GM12875 (cell line): ENCODE measurements at regions not wholly inside any gene's neighbourhood (a gene's known extent, or its start where the extent isn't known, plus 50 kb on each side); places are given as distances from the start of the nearest gene placed in this dataset.
"Not testable (repeated sequence)": the region's sequence is repeated elsewhere in the genome, so short reads cannot be mapped to it uniquely, and the experiment has no call there.

ENCODE experiments used
- H3K4me3 ChIP-seq: one replicate; pipeline ENCODE4 v1.5.1; 2011; ENCODE audit warnings: low read depth, low read length, control low read depth

- not testable (repeated sequence) for H3K4me3 ChIP-seq
Observed at GRCh38 chr2:111435553-111436310, 315.0 kb downstream of the BCL2L11 start.

GRCh38 chr2:111436411-111436810, 315.7 kb downstream of the BCL2L11 start:
- H3K4me3 ChIP-seq, result not testable (repeated sequence)

GRCh38 chr2:111437288-111437990, 316.7 kb downstream of the BCL2L11 start:
- H3K4me3 ChIP-seq, result not testable (repeated sequence)

DNA sequence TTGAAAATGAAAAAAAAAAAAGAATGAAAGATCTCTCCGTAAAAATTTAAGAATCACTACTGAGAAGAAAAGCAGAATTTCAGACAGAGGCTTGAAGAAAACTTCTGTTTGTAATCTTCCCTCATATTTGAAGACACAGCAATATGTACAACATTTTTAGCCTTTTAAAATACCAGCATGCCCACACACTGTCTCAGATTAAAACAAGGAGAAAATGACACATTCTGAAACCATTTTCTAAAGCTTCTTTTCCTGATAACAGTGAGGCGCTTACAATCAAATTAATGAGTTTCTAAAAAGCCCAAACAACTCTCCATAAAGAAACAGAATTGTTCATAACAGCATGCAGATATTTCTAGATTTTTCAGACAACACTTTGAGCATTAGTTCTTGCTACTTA, 317.4 kb downstream of the BCL2L11 start:
- not testable (repeated sequence) for H3K4me3 ChIP-seq

- not testable (repeated sequence) for H3K4me3 ChIP-seq
Observed at GRCh38 chr2:111439237-111439636, 318.5 kb downstream of the BCL2L11 start.

- not testable (repeated sequence) for H3K4me3 ChIP-seq
Observed at GRCh38 chr2:111441614-111442013, 320.9 kb downstream of the BCL2L11 start.

GRCh38 chr2:111442767-111443454, 322.2 kb downstream of the BCL2L11 start:
- not testable (repeated sequence) for H3K4me3 ChIP-seq

GRCh38 chr2:111444516-111444915, 323.8 kb downstream of the BCL2L11 start:
- not testable (repeated sequence) for H3K4me3 ChIP-seq

DNA sequence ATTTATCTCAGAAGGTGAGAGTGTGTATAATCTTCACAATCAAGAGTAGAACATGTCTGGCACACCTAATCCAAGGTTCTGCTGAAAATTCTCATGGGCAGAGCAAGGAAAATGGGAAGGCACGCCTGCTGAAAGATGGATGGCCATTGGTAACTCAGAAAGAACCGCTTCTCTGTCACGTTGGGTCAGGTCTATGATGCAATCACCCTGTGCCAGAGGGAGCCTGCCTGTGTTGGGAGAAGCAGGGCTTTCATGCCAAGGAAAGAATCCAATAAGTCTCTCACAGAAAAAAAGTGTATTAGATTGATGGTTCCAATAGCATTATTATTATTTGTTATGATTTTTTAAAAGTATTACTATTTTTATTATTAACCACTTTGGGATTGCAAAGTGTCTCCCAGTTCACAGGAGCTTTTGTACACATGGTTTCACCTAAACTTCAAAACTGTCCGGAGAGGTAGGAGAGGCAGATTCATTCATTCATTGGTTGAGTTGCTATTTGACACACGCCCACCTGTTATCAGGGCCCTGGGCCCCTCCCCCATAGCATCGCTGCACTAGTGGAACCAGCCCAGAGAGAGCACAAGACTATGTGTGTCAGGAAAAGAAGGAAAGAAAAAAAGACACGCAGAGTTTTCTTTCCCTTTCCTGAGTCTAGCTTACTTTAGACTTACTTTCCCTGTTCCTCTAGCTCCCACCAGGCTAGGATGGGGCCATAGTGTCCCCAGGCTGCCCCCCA, 324.6 kb downstream of the BCL2L11 start:
- H3K4me3 ChIP-seq, result not testable (repeated sequence)

DNA sequence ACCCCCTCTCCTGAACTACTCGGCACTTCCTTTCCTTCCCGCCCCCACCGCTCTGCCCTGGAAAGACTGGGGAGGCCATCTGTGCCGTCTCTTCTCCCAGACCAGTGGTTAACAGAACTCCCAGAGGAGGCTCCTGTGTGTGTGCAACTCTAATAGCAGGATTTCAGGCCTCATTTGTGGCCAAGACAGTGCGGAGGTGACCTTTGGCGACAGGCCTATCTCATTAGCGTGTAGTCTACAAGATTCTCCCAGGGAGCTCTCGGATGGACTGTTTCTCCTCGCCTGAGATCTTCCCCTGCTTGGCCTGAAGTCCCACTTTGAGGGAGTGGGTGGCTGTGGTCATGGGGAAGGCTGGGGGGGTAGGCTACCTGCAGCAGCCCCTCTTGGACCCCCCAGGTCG, 325.2 kb downstream of the BCL2L11 start:
- H3K4me3 ChIP-seq, result not testable (repeated sequence)

GRCh38 chr2:111447482-111447881, 326.8 kb downstream of the BCL2L11 start:
- not testable (repeated sequence) for H3K4me3 ChIP-seq

- not testable (repeated sequence) for H3K4me3 ChIP-seq
Observed at GRCh38 chr2:111448796-111449195, 328.1 kb downstream of the BCL2L11 start.

GRCh38 chr2:111450526-111450925, 329.8 kb downstream of the BCL2L11 start:
- not testable (repeated sequence) for H3K4me3 ChIP-seq

DNA sequence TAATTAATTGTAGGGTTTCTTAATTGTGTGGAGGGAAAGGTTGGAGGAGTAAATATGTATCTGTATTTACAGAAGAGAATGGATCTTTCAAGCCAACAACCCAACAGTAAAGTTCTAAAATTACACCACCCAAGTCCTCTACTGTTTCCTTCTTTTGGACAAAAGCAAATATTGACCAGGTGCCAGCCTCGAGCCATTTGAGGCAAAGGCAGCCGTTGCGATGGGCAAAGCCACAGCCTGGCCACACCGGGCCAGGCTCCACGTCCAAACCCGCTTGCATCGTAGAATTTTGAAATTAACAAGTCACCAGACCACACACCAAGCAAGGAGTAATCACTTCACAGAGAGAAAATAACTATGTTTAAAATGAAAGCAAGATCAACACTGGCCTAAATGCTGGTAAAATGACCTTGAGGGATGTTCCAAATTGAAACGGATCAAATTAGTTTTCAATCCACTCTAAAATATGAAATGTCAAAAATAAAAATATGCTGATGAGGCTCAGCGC, 331.0 kb downstream of the BCL2L11 start:
- H3K4me3 ChIP-seq, result not testable (repeated sequence)

- not testable (repeated sequence) for H3K4me3 ChIP-seq
Observed at GRCh38 chr2:111452208-111452607, 331.5 kb downstream of the BCL2L11 start.

DNA sequence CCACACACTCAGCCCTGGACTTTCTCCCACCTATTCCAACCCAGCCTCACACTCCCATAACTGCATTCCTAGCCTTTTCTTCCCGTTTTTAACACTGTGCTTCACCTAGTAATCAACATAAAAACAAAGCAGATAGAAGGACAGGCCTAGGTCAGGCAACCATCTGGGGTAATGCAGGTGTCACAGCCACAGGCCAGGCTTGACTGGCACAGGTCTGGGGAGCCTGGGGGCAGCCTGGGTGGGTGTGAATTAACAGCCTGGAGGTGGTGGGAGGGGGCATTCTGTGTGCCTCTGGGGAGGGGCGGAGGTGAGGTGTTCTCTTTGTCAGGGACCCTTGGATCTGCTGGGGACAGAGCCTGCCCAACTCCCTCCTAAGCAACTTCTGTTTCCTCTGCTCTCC, 332.6 kb downstream of the BCL2L11 start:
- H3K4me3 ChIP-seq, result not testable (repeated sequence)

- H3K4me3 ChIP-seq, result not testable (repeated sequence)
Observed at GRCh38 chr2:111453816-111454215, 333.1 kb downstream of the BCL2L11 start.

- not testable (repeated sequence) for H3K4me3 ChIP-seq
Observed at GRCh38 chr2:111454404-111454803, 333.7 kb downstream of the BCL2L11 start.

- H3K4me3 ChIP-seq, result not testable (repeated sequence)
Observed at GRCh38 chr2:111455016-111456015, 334.6 kb downstream of the BCL2L11 start.
